ENCODE measurements at regions not wholly inside any gene's neighbourhood (a gene's known extent, or its start where the extent isn't known, plus 50 kb on each side); places are given as distances from the start of the nearest gene placed in this dataset.
"Not testable (repeated sequence)": the region's sequence is repeated elsewhere in the genome, so short reads cannot be mapped to it uniquely, and the experiment has no call there.

DNA sequence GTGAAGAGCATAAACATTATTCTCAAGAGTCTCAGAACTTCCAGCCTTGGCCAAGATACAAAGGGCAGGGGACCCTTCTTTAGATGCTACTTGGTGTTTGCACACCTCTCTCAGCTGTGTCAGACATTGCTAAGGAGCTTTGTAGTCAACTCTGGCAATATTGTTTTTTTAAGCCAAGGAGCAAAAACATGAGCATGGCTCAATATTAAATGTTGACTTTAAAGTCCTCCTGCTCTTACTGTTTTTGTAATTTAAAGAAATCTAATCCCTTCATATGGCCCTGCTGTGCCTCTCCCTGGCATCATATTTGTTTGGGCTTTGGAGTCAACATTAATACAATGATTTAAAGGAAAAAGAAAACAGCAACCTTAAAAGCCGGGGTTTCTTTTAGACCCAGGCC is 67.9 kb upstream of the TMEM170B start:
- ATAC-seq = no peak

DNA sequence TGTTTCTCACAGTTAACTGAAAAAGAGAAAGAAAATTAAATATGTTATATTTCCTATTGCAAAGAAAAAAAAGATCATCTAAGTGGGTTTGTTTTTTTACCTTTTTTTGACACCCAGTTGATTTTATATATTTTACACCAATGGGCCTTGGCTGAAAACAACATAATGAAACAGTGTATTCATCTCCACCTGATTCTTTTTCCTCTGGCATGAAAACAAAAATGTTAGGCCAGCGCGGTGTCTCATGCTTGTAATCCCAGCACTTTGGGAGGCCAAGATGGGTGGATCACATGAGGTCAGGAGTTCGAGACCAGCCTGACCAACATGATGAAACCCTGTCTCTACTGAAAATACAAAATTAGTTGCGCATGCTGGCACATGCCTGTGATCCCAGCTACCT is 69.3 kb upstream of the TMEM170B start:
- H3K9me3 Mint-ChIP-seq (ENCODE audit: insufficient read depth); H3K27me3 Mint-ChIP-seq (ENCODE audit: low read depth); DNase-seq; H3K4me1 Mint-ChIP-seq (ENCODE audit: low read depth); H3K27ac Mint-ChIP-seq; H3K36me3 Mint-ChIP-seq (ENCODE audit: low read depth); CTCF ChIA-PET; POLR2A ChIA-PET; ATAC-seq; H3K4me3 Mint-ChIP-seq: not testable (repeated sequence)

More for the DNA sequence above, 67.9 kb upstream of the TMEM170B start:
- Mint-ChIP-seq H3K4me3 (no peak overlapping the region), H3K36me3 (ENCODE audit: low read depth) (no peaks in the 10 kb centered on the region), H3K4me1 (ENCODE audit: low read depth) (no peaks in the 10 kb centered on the region), H3K9me3 (ENCODE audit: insufficient read depth) (no peaks in the 10 kb centered on the region), H3K27ac (no peak overlapping the region), H3K27me3 (ENCODE audit: low read depth) (peaks cover 14% of the 10 kb centered on the region)
- CTCF ChIA-PET = no interaction called here
- no peak for DNase-seq
- POLR2A ChIA-PET = no interaction called here

DNA sequence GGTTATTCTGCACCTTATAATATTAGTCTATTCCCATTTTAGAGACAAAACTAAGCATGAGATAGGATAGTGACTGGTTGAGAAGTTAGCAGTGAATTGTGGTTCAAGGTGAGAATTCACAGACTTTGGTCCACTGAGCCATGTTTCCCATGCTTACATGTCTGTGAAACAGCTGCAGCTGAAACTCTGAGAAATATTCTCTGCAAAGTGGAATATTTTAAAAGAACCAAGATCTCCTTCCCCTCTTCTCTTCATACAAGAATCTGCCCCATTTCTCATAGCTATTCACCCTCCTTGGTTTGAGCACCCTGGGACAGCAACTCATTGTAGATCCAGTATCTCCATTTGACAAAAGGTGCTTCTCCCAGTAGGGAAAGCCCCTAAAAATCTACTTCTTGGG is 70.2 kb upstream of the TMEM170B start:
- Mint-ChIP-seq H3K4me1 (ENCODE audit: low read depth) (no peaks in the 10 kb centered on the region), H3K4me3 (no peak overlapping the region), H3K27ac (no peak overlapping the region), H3K36me3 (ENCODE audit: low read depth) (no peaks in the 10 kb centered on the region), H3K9me3 (ENCODE audit: insufficient read depth) (no peaks in the 10 kb centered on the region), H3K27me3 (ENCODE audit: low read depth) (peaks cover 3% of the 10 kb centered on the region)
- ChIA-PET POLR2A (no interaction called here), CTCF (interaction anchor here (1.0 kb wide), 1 partner anchor 29 kb away, joined by 3 read pairs; no protein-coding TSS in a partner anchor)
- ATAC-seq = no peak
- DNase-seq = no peak

DNA sequence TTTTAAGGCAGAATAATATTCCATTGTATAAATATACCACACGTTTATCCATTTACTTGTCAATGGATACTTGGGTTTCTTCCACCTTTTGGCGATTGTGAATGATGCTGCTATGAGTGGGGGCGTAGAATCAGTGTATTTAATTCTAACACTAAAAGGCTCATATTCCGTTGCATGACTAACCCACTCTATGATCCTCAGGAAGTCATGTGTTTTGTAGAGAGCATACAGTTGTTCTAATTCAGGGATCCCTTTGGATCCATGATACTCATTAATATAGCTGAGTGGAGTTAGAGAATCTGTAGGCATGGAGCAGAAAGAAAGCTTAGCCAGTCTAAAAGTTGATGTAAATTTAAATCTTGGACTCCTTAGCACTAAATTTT is 74.2 kb upstream of the TMEM170B start:
- no peak overlapping the region for H3K4me3 Mint-ChIP-seq
- POLR2A ChIA-PET = no interaction called here

DNA sequence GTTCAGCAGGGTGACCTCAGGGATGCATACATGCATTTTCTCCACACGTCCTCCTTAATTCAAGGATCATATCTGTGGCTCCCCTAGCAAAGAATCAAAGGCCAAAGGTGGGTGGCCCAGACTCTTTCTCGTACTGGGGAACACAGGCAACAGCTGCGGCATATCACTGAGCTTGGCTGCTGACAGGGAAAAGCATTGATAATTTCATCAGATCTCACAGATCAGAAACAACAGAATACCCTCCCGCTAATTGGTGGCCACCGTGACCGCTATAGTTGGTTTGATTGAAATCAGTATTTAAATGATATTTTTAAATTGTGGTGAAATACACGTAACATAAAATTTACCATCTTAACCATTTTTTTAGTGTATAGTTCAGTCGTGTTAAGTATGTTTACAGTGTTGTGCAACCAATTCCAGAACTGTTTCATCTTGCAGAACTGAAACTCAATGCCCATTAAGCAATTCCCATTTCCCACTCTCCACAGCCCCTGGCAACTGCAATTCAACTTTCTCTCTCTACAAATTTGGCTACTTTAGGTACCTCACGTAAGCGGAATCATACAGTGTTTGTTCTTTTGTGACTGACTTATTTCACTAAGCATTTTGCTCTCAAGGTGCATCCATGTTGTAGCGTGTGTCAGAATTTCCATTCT is 74.7 kb upstream of the TMEM170B start:
- ATAC-seq (no peak), DNase-seq (no peak)
- H3K27ac Mint-ChIP-seq = no peak overlapping the region
- no peak overlapping the region for H3K4me3 Mint-ChIP-seq
- POLR2A ChIA-PET = no interaction called here
- CTCF ChIA-PET = no interaction called here
- peaks cover 25% of the 10 kb centered on the region for H3K4me1 Mint-ChIP-seq (ENCODE audit: low read depth)
- H3K9me3 Mint-ChIP-seq (ENCODE audit: insufficient read depth) = no peaks in the 10 kb centered on the region
- no peaks in the 10 kb centered on the region for H3K27me3 Mint-ChIP-seq (ENCODE audit: low read depth)
- no peaks in the 10 kb centered on the region for H3K36me3 Mint-ChIP-seq (ENCODE audit: low read depth)

More for the DNA sequence above, 74.2 kb upstream of the TMEM170B start:
- DNase-seq = no peak
- H3K9me3 Mint-ChIP-seq (ENCODE audit: insufficient read depth) = no peaks in the 10 kb centered on the region
- no peak overlapping the region for H3K27ac Mint-ChIP-seq
- no peaks in the 10 kb centered on the region for H3K27me3 Mint-ChIP-seq (ENCODE audit: low read depth)
- ATAC-seq = no peak
- peaks cover 25% of the 10 kb centered on the region for H3K4me1 Mint-ChIP-seq (ENCODE audit: low read depth)
- no peaks in the 10 kb centered on the region for H3K36me3 Mint-ChIP-seq (ENCODE audit: low read depth)
- CTCF ChIA-PET = interaction anchor here (1.3 kb wide), 1 partner anchor 13 kb away, joined by 3 read pairs; no protein-coding TSS in a partner anchor

DNA sequence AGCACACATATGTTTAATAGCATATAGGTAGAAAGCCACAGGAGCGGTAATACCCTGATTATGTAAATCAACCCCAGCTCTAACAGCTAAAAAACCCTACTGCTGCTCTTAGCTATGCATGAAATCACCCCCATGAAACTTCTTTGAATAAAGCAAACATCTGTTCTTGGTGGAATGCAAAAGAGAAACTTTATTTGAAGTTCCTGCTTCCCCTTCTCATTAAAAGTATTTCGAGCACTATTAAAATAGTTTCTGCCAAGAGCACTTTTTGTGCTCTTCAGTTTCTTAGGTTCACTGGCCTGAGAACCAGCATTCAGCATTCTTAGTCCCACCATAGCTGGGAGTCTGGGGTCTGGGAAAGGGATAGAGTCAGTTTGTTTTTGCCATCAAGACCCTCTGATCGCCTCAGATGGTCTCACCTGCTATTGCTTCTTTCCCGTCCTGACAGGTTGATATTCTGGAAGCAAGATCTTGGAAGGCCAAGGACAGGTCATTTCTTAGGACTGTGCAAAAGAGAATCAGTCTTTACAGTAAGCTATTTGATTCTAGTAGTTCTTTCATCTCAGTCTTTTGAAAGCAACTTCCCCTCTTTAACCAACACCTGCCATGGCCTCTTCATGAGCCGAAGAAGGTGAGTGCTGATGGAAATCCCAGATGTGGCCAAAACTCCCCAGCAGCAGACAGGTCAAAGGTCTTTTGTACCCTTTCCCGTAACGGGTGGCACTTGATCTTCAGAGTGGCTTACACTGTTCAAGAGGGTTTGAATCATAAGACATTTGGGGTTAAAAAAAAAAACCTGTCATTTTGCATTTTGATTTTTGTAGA is 76.5 kb upstream of the TMEM170B start:
- Mint-ChIP-seq H3K36me3 (ENCODE audit: low read depth) (peaks cover 4% of the 10 kb centered on the region), H3K9me3 (ENCODE audit: insufficient read depth) (no peaks in the 10 kb centered on the region), H3K27me3 (ENCODE audit: low read depth) (no peaks in the 10 kb centered on the region), H3K27ac (no peak overlapping the region), H3K4me3 (no peak overlapping the region), H3K4me1 (ENCODE audit: low read depth) (peaks cover 25% of the 10 kb centered on the region)
- DNase-seq (no peak), ATAC-seq (no peak)
- ChIA-PET POLR2A (interaction anchor here (1.0 to 1.1 kb wide), 2 partner anchors 79 to 228 kb away, joined by 3 read pairs; partner anchors contain the start of gene NEDD9), CTCF (interaction anchor here (0.6 to 2.8 kb wide), 4 partner anchors 35 to 289 kb away, joined by 3 to 12 read pairs (median 7); no protein-coding TSS in a partner anchor)

DNA sequence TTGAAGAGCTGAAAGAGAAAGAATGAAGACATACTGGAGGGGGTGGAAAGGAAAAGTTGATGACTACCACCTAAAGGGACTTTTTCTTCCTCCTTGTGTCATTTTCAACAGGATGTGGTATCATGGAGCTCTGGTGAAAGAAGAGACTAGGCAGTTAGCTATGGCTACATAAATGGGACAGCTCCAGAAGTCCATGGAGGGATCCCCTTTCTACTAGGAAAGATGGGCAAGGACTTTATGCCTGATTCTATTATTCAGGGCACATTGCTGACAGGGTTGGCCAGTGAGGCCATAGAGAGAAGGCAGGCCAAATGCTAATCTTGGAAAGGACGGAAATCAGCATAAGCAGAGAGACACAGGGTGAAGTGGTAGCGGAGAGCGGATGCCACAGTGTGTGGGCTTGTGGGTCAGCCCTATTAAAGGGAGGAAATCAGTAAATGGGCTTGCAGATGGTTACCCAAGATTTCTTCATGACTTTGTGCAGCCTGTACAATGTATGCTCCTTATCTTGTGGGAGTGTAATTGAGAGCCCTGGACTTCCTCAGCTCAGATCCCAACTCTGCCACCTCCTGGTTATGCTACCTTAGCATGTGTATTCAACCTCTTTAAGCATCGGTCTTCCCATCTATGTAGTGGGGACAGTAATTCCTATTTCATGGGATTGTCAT is 77.4 kb upstream of the TMEM170B start:
- ChIA-PET CTCF (interaction anchor here (0.8 to 2.8 kb wide), 6 partner anchors 13 to 288 kb away, joined by 3 to 12 read pairs (median 4); no protein-coding TSS in a partner anchor), POLR2A (interaction anchor here (1.1 kb wide), 1 partner anchor 227 kb away, joined by 3 read pairs; the partner anchor contains the start of gene NEDD9)
- H3K27me3 Mint-ChIP-seq (ENCODE audit: low read depth) = no peaks in the 10 kb centered on the region
- DNase-seq = no peak
- H3K27ac Mint-ChIP-seq = no peak overlapping the region
- peaks cover 5% of the 10 kb centered on the region for H3K36me3 Mint-ChIP-seq (ENCODE audit: low read depth)
- peaks cover 25% of the 10 kb centered on the region for H3K4me1 Mint-ChIP-seq (ENCODE audit: low read depth)
- no peaks in the 10 kb centered on the region for H3K9me3 Mint-ChIP-seq (ENCODE audit: insufficient read depth)
- ATAC-seq = peak; percentile 51
- H3K4me3 Mint-ChIP-seq = no peak overlapping the region

DNA sequence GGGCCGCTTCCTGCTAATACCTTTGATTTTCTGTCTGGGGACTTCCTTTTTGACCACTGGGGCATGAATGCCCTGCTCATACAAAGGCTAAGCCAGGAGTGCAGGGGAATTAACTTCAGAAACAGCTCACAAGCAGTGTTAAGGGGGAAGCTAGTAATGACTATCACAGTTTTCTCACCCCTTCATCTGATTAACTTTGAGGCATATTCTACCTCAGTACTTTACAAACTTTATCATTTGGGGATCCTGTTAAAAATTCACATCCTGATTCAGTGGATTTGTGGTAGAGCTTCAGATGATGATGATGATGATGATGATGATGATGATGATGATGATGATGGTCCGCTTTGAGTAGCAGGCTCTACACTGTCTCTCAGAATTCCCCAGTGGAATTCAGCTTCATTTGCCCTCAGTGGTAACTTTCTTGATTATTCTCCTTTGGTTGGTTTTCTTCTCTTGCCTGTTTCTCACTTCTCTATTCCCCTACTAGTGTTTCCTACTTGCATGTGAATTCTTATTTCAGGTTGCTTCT is 78.4 kb upstream of the TMEM170B start:
- CTCF ChIA-PET = interaction anchor here (0.7 to 2.8 kb wide), 8 partner anchors 11 to 303 kb away, joined by 3 to 12 read pairs (median 4); no protein-coding TSS in a partner anchor

DNA sequence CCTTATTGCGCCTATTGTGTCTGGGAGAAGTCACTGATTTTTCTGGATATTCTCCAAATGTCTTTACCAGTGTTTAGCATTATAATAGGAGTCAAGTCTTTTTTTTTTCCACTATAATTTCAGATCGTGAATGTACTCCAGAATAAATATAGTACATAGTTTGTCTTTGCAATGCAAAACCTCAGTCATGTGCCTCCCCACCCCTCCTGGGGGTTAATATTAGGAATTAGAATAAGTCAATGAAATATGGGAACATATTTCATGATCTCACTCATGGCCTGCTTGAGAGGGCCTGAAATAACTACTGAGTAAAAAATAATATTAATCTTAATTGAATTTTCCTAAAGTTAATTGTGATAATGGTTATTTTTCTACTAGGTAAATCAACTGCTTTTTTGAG is 79.0 kb upstream of the TMEM170B start:
- ChIA-PET POLR2A (no interaction called here), CTCF (interaction anchor here (0.7 to 2.8 kb wide), 7 partner anchors 10 to 303 kb away, joined by 3 to 9 read pairs (median 3); no protein-coding TSS in a partner anchor)
- Mint-ChIP-seq H3K9me3 (ENCODE audit: insufficient read depth) (no peaks in the 10 kb centered on the region), H3K4me3 (no peak overlapping the region), H3K36me3 (ENCODE audit: low read depth) (peaks cover 8% of the 10 kb centered on the region), H3K27me3 (ENCODE audit: low read depth) (peaks cover 5% of the 10 kb centered on the region), H3K4me1 (ENCODE audit: low read depth) (peaks cover 25% of the 10 kb centered on the region), H3K27ac (no peak overlapping the region)
- DNase-seq (no peak), ATAC-seq (no peak)

More for the DNA sequence above, 78.4 kb upstream of the TMEM170B start:
- ATAC-seq (no peak), DNase-seq (no peak)
- H3K36me3 Mint-ChIP-seq (ENCODE audit: low read depth) = peaks cover 8% of the 10 kb centered on the region
- H3K4me1 Mint-ChIP-seq (ENCODE audit: low read depth) = peaks cover 25% of the 10 kb centered on the region
- peaks cover 5% of the 10 kb centered on the region for H3K27me3 Mint-ChIP-seq (ENCODE audit: low read depth)
- no peak overlapping the region for H3K4me3 Mint-ChIP-seq
- POLR2A ChIA-PET = no interaction called here
- H3K9me3 Mint-ChIP-seq (ENCODE audit: insufficient read depth) = no peaks in the 10 kb centered on the region
- no peak overlapping the region for H3K27ac Mint-ChIP-seq

DNA sequence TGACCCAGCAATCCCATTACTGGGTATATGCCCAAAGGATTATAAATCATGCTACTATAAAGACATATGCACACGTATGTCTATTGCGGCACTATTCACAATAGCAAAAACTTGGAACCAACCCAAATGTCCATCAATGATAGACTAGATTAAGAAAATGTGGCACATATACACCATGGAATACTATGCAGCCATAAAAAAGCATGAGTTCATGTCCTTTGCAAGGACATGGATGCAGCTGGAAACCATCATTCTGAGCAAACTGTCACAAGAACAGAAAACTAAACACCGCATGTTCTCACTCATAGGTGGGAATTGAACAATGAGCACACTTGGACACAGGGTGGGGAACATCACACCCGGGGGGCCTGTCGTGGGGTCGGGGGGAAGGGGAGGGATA is 80.1 kb upstream of the TMEM170B start:
- ATAC-seq; H3K27me3 Mint-ChIP-seq (ENCODE audit: low read depth); POLR2A ChIA-PET; DNase-seq; H3K4me3 Mint-ChIP-seq; H3K9me3 Mint-ChIP-seq (ENCODE audit: insufficient read depth); H3K27ac Mint-ChIP-seq: not testable (repeated sequence)
- Mint-ChIP-seq H3K4me1 (ENCODE audit: low read depth) (peaks cover 25% of the 10 kb centered on the region), H3K36me3 (ENCODE audit: low read depth) (peaks cover 10% of the 10 kb centered on the region)
- CTCF ChIA-PET = interaction anchor here (1.0 kb wide), 1 partner anchor 38 kb away, joined by 4 read pairs; no protein-coding TSS in a partner anchor

DNA sequence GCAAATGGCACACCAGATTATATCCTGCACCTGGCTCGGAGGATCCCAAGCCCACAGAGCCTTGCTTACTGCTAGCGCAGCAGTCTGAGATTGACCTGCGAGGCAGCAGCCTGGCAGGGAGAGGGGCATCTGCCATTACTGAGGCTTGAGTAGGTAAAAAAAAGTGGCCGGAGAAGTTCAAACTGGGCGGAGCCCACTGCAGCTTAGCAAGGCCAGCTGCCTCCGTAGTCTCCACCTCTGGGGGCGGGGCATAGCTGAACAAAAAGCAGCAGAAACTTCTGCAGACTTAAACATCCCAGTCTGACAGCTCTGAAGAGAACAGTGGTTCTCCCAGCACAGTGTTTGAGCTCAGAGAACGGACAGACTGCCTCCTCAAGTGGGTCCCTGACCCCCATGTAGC is 85.4 kb upstream of the TMEM170B start:
- CTCF ChIA-PET = interaction anchor here (1.4 kb wide), 1 partner anchor 280 kb away, joined by 3 read pairs; no protein-coding TSS in a partner anchor
- H3K27ac Mint-ChIP-seq; H3K9me3 Mint-ChIP-seq (ENCODE audit: insufficient read depth); H3K27me3 Mint-ChIP-seq (ENCODE audit: low read depth); POLR2A ChIA-PET; H3K4me3 Mint-ChIP-seq; H3K4me1 Mint-ChIP-seq (ENCODE audit: low read depth); DNase-seq; ATAC-seq: not testable (repeated sequence)
- H3K36me3 Mint-ChIP-seq (ENCODE audit: low read depth) = peaks cover 10% of the 10 kb centered on the region
